ENCODE measurements at regions not wholly inside any gene's neighbourhood (a gene's known extent, or its start where the extent isn't known, plus 50 kb on each side); places are given as distances from the start of the nearest gene placed in this dataset.
"Not testable (repeated sequence)": the region's sequence is repeated elsewhere in the genome, so short reads cannot be mapped to it uniquely, and the experiment has no call there.

DNA sequence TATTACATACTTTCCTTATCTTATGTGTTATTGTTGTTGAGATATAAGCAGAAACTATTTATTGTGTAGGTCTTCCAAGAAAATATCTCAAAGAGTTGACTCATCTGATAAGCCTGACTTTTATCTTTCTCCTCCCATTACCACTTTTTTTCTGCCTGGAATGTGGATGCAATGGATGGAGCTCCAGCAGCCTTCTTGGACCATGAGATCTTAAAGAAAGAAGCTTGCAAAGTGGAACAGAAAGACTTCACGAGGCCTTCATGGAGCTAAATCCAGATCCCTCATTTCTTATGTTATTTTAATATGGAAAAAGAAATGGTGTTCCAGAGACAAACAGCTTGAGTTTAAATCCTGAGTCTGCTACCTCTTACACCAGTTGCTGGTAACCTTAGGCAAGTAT, 237.6 kb upstream of the FOXF1 start:
- POLR2A ChIA-PET = no interaction called here
- 4% methylated on average over 1 of the region's 1 CpG for WGBS (ENCODE audit: missing lambda C conversion rate)
- TF ChIP-seq, protein P1, sequence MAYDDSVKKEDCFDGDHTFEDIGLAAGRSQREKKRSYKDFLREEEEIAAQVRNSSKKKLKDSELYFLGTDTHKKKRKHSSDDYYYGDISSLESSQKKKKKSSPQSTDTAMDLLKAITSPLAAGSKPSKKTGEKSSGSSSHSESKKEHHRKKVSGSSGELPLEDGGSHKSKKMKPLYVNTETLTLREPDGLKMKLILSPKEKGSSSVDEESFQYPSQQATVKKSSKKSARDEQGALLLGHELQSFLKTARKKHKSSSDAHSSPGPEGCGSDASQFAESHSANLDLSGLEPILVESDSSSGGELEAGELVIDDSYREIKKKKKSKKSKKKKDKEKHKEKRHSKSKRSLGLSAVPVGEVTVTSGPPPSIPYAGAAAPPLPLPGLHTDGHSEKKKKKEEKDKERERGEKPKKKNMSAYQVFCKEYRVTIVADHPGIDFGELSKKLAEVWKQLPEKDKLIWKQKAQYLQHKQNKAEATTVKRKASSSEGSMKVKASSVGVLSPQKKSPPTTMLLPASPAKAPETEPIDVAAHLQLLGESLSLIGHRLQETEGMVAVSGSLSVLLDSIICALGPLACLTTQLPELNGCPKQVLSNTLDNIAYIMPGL (CRISPR knock-in tag; IDR thresholded peaks at IDR 0.05; ENCODE audit: borderline replicate concordance) = no peak
- DNase-seq (ENCODE audit: low read depth in 1 of 2, low spot score in 1 of 2) (no peak), ATAC-seq (no peak), FAIRE-seq (no peak)
- CTCF ChIA-PET = interaction anchor here (1.0 to 1.5 kb wide), 2 partner anchors 21 to 244 kb away, joined by 3 read pairs; no protein-coding TSS in a partner anchor
- Histone ChIP-seq H3K27ac (no peak overlapping the region), H3K4me2 (no peak overlapping the region), H3K9me3 (0 out of 3 replicates have a peak, but pooled peaks cover 2% of the 10 kb centered on the region), H3K4me3 (no peak overlapping the region), H3K4me1 (no peaks in the 10 kb centered on the region)

DNA sequence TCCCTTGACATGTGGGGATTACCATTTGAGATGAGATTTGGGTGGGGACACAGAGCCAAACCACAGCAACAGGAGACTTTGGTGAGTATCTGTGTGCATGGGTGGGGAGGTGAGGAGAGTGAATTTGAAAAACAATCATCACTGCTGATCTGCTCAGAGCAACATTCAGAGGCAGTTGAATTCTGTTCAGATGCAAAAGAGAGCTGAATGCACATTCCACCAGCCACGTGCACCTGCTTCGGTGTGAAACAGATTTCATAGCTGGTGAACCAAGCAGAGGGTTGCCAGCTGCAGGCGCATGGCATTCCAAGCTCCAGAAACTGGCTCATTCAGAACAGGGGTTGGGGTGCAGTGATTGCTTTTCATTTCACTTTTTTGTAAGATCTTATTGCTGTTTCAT, 233.1 kb upstream of the FOXF1 start:
- FAIRE-seq = no peak

DNA sequence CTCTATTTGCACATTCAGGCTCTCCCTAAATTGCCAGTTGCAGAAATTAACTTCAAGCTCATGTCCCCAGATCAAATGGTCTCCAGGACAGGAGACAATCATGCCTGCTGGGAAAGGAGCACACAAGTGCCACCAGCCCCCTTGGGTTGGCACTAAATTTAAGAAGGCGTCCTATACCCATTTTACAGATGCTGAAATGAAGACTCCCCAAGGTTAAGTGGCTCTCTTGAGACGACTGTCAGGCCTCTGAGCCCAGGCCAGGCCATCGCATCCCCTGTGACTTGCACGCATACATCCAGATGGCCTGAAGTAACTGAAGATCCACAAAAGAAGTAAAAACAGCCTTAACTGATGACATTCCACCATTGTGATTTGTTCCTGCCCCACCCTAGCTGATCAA, 232.5 kb upstream of the FOXF1 start:
- H3K4me3 ChIP-seq; H3K27ac ChIP-seq; H3K4me1 ChIP-seq; ATAC-seq; POLR2A ChIA-PET; DNase-seq (ENCODE audit: low read depth in 1 of 2, low spot score in 1 of 2); FAIRE-seq; H3K9me3 ChIP-seq; H3K4me2 ChIP-seq: not testable (repeated sequence)
- CTCF ChIA-PET = interaction anchor here (0.6 kb wide), 1 partner anchor 890 kb away, joined by 3 read pairs; no protein-coding TSS in a partner anchor
- 47% methylated on average over 4 of the region's 4 CpGs for WGBS (ENCODE audit: missing lambda C conversion rate)

More for the DNA sequence above, 233.1 kb upstream of the FOXF1 start:
- POLR2A ChIA-PET = no interaction called here
- Histone ChIP-seq H3K9me3 (0 out of 3 replicates have a peak, but pooled peaks cover 2% of the 10 kb centered on the region), H3K4me1 (no peaks in the 10 kb centered on the region), H3K4me2 (no peak overlapping the region), H3K4me3 (no peak overlapping the region), H3K27ac (no peak overlapping the region)
- ATAC-seq (no peak), DNase-seq (ENCODE audit: low read depth in 1 of 2, low spot score in 1 of 2) (no peak)
- 8% methylated on average over 3 of the region's 3 CpGs for WGBS (ENCODE audit: missing lambda C conversion rate)
- TF ChIP-seq, protein P2, sequence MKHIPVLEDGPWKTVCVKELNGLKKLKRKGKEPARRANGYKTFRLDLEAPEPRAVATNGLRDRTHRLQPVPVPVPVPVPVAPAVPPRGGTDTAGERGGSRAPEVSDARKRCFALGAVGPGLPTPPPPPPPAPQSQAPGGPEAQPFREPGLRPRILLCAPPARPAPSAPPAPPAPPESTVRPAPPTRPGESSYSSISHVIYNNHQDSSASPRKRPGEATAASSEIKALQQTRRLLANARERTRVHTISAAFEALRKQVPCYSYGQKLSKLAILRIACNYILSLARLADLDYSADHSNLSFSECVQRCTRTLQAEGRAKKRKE (CRISPR knock-in tag; IDR thresholded peaks at IDR 0.05; ENCODE audit: low read depth) = no peak
- no peak for TF ChIP-seq SMC3 (IDR thresholded peaks at IDR 0.05)
- no peak for TF ChIP-seq JUNB (IDR thresholded peaks at IDR 0.05)
- TF ChIP-seq ZSCAN20 (CRISPR knock-in tag; IDR thresholded peaks at IDR 0.05) = no peak
- TF ChIP-seq GATA3 (IDR thresholded peaks at IDR 0.05; ENCODE audit: borderline replicate concordance) = no peak
- no peak for TF ChIP-seq CEBPB (IDR thresholded peaks at IDR 0.05)
- TF ChIP-seq, protein P3, sequence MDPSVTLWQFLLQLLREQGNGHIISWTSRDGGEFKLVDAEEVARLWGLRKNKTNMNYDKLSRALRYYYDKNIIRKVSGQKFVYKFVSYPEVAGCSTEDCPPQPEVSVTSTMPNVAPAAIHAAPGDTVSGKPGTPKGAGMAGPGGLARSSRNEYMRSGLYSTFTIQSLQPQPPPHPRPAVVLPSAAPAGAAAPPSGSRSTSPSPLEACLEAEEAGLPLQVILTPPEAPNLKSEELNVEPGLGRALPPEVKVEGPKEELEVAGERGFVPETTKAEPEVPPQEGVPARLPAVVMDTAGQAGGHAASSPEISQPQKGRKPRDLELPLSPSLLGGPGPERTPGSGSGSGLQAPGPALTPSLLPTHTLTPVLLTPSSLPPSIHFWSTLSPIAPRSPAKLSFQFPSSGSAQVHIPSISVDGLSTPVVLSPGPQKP (IDR thresholded peaks at IDR 0.05; ENCODE audit: low read depth, low read length) = no peak
- TF ChIP-seq, protein P4, sequence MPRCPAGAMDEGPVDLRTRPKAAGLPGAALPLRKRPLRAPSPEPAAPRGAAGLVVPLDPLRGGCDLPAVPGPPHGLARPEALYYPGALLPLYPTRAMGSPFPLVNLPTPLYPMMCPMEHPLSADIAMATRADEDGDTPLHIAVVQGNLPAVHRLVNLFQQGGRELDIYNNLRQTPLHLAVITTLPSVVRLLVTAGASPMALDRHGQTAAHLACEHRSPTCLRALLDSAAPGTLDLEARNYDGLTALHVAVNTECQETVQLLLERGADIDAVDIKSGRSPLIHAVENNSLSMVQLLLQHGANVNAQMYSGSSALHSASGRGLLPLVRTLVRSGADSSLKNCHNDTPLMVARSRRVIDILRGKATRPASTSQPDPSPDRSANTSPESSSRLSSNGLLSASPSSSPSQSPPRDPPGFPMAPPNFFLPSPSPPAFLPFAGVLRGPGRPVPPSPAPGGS (IDR thresholded peaks at IDR 0.05) = no peak
- no peak for TF ChIP-seq HOXB13 (CRISPR knock-in tag; IDR thresholded peaks at IDR 0.05; ENCODE audit: low read depth)
- no peak for TF ChIP-seq POLR2A (IDR thresholded peaks at IDR 0.05; ENCODE audit: low read length)
- no peak for TF ChIP-seq RFX5 (IDR thresholded peaks at IDR 0.05)
- no peak for TF ChIP-seq ZFP36 (IDR thresholded peaks at IDR 0.05; ENCODE audit: borderline replicate concordance, partially characterized antibody)
- TF ChIP-seq, protein P5, sequence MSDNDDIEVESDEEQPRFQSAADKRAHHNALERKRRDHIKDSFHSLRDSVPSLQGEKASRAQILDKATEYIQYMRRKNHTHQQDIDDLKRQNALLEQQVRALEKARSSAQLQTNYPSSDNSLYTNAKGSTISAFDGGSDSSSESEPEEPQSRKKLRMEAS (IDR thresholded peaks at IDR 0.05) = no peak
- no peak for TF ChIP-seq HOXB5 (CRISPR knock-in tag; IDR thresholded peaks at IDR 0.05)
- CTCF ChIA-PET = no interaction called here

DNA sequence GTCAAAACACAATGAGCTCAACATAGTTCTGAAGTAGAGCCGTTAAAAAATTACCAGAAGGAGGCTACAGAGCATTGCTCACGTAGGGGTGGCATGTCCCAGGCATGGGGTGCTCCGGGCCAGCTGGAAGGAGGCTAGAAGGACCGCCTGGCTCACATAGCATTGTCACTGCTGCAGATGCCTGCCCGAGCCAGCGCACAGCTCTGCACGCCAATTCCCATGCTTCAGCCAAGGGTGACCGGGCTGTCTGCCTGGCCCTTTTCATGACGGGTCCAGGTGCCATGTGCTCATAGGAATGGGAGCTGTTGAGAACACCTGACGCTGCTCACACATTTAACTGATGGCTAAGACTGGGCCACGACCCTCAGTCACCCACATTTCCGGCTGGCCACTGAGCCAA, 228.9 kb upstream of the FOXF1 start:
- 32% methylated on average over 12 of the region's 12 CpGs for WGBS (ENCODE audit: missing lambda C conversion rate)
- CTCF ChIA-PET = interaction anchor here (1.0 to 1.3 kb wide), 2 partner anchors 11 to 59 kb away, joined by 3 to 4 read pairs; no protein-coding TSS in a partner anchor
- POLR2A ChIA-PET = no interaction called here
- Histone ChIP-seq H3K27ac (no peak overlapping the region), H3K4me1 (no peaks in the 10 kb centered on the region), H3K4me3 (no peak overlapping the region), H3K9me3 (no peaks in the 10 kb centered on the region), H3K4me2 (no peak overlapping the region)
- DNase-seq (ENCODE audit: low read depth in 1 of 2, low spot score in 1 of 2) = no peak
- FAIRE-seq = no peak
- no peak for ATAC-seq
- TF ChIP-seq KDM5A (IDR thresholded peaks at IDR 0.05) = no peak
- no peak for TF ChIP-seq BHLHE40 (IDR thresholded peaks at IDR 0.05; ENCODE audit: low read depth, low read length)
- no peak for TF ChIP-seq HEYL (CRISPR knock-in tag; IDR thresholded peaks at IDR 0.05)
- TF ChIP-seq CBX8 (IDR thresholded peaks at IDR 0.05) = no peak
- TF ChIP-seq, protein P6, sequence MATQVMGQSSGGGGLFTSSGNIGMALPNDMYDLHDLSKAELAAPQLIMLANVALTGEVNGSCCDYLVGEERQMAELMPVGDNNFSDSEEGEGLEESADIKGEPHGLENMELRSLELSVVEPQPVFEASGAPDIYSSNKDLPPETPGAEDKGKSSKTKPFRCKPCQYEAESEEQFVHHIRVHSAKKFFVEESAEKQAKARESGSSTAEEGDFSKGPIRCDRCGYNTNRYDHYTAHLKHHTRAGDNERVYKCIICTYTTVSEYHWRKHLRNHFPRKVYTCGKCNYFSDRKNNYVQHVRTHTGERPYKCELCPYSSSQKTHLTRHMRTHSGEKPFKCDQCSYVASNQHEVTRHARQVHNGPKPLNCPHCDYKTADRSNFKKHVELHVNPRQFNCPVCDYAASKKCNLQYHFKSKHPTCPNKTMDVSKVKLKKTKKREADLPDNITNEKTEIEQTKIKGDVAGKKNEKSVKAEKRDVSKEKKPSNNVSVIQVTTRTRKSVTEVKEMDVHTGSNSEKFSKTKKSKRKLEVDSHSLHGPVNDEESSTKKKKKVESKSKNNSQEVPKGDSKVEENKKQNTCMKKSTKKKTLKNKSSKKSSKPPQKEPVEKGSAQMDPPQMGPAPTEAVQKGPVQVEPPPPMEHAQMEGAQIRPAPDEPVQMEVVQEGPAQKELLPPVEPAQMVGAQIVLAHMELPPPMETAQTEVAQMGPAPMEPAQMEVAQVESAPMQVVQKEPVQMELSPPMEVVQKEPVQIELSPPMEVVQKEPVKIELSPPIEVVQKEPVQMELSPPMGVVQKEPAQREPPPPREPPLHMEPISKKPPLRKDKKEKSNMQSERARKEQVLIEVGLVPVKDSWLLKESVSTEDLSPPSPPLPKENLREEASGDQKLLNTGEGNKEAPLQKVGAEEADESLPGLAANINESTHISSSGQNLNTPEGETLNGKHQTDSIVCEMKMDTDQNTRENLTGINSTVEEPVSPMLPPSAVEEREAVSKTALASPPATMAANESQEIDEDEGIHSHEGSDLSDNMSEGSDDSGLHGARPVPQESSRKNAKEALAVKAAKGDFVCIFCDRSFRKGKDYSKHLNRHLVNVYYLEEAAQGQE (IDR thresholded peaks at IDR 0.05) = no peak
- no peak for TF ChIP-seq SMC3 (IDR thresholded peaks at IDR 0.05)
- TF ChIP-seq ZSCAN20 (CRISPR knock-in tag; IDR thresholded peaks at IDR 0.05) = no peak
- no peak for TF ChIP-seq NFE2L2 (conservative IDR thresholded peaks at IDR 0.05; ENCODE audit: low read length)
- TF ChIP-seq NR3C1 (IDR thresholded peaks at IDR 0.05) = no peak
- TF ChIP-seq MAFK (IDR thresholded peaks at IDR 0.05; ENCODE audit: partially characterized antibody) = no peak
- no peak for TF ChIP-seq HDAC2 (IDR thresholded peaks at IDR 0.05)
- no peak for TF ChIP-seq GATA3 (IDR thresholded peaks at IDR 0.05; ENCODE audit: borderline replicate concordance)

All from A549 (cell line).